NCI-H146 treated with DMSO at 0.1 percent for 48 hours (cell line): ENCODE measurements at regions not wholly inside any gene's neighbourhood (a gene's known extent, or its start where the extent isn't known, plus 50 kb on each side); places are given as distances from the start of the nearest gene placed in this dataset.
"Not testable (repeated sequence)": the region's sequence is repeated elsewhere in the genome, so short reads cannot be mapped to it uniquely, and the experiment has no call there.

ENCODE experiments used
- DNase-seq: peaks from one replicate; lab custom pipeline; 2025; ENCODE audit not compliant: unreplicated experiment; lab: John Stamatoyannopoulos, UW

DNA sequence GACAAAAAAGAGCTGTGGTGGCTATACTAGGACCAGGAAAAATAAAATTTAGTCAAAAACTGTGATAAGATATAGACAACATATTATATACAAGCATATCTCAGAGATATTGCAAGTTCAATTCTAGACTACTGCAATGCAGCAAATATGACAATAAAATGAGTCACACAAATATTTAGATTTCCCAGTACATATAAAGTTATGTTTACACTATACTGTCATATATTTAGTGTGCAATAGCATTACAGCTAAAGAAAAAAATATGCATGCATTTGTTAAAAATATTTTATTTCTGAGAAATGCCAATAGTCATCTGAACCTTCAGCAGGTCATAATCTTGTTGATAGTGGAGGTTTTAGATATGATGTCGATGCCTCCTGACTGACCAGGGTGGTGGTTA is 72.1 kb downstream of the AKR1C4 start:
- no peak for DNase-seq

DNA sequence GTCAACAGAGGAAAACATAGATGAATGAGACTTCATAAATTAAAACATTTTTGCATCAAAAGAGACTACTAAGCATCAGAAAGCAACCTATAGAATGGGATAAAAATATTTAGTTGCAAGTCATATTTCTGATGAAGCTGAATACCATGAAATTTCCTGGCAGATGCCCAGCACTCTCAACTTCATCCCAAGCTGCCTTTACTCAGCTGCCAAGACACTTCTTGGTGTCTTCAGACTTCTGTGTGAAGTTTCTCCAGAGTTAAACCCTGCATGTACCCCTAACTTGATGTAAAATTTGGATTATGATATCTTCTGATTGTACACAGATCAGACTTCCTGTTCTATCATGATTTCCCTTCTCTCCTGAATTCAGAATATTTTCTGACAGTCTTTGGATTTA is 73.2 kb downstream of the AKR1C4 start:
- DNase-seq = no peak

DNA sequence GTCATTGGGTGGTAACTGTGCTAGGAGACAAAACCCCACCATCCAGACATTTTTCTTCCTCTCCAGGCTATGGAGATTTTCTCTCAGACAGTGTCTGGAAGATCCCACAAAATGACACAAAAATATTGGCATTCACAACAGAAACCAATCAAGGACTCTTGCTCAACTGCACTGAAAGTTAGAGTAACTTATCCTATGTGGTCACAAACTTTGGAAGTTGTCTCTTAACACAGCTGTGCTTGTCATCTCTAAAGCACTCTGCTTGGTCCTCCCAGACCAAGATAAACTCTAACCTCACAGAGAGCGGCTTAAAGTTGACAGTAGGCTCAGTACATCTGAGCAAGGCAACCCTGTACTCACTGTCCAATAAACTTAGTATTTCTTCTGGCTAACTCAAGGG is 74.9 kb downstream of the AKR1C4 start:
- no peak for DNase-seq

DNA sequence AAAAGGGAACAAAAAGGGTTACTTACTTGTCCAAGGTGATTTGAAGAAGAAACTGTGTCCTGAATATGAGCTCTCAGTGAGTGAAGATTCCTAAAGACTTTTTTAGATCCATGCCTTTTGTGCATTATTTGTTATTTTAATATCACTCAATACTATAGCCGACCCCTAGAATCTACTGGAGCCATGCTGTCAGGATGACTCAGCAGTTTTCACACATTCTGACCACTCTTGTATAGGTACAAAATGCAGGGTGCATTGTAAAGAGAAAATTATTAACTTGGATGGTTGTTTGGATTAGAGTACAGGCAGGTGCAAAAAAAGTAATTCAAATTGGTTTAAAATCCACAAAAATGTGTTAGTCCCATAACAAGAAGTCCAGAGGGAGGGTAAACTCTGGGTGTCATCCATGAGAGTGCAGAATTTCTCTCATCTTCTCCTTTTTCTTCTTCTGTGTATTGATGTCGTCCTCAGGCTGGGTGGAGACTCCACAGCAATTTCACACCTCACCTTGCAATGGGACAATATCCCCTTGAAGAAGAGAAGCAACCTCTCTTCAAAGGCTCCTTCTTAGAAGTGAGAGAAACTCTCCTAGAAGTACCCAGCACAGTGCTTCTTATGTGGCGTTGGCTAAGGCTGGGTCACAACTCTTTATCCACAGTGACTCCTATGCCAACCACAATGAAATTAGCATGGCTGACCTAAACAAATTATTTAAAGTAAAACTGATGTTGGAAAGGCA is 75.6 kb downstream of the AKR1C4 start:
- DNase-seq = no peak

DNA sequence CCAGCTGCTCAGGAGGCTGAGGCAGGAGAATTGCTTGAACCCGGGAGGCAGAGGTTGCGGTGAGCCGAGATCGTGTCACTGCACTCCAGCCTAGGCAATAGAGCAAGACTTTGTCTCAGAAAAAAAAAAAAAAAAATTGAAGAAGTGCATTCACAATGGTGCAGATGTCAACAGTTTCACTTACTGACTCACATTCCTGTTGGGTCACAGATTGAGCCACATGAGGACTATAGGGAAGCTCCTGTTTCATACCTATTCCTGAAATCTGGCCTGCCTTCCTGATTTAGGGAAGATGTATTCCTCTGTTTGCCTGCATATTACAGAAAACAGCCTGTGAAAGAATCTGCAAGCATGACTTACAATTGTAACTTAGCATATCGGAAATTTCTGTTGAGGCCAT is 78.2 kb downstream of the AKR1C4 start:
- no peak for DNase-seq

DNA sequence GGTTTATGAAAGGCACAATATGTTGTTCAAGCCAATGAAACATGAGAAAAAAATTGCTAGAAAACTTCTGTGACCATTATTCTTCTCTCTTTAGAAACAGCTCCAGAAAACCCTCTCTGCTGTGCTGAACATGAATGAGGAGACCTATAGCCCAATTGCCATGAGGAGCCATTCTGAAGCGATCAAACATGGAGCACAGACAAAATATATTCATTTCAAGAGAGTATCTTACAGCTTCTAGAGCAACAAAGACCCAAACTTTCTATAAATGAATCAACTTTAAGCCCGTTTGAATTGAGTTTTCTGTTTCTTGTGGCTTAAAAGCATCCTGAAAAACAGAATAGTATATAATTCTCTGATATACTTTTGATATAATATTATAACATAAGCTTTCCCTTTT is 83.4 kb upstream of the UCN3 start:
- no peak for DNase-seq

DNA sequence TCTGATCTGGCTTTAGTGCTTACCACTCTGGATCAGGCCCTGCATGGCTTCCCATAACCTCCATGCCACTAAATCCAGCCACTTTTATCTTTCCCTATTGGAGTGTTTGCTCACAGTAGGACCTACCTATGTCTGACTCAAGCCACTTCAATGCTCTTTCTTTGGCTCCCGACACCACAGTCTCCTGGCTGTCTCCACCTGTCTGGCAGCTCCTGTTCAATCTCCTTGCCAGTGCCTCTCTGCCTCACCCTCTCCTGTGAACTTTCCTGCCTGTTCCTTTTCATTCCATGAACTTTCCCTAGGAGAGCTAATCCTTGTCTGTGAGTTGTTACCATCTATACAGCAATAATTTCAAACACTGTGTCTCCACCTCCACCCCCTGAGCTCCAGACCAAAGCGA is 82.6 kb upstream of the UCN3 start:
- no peak for DNase-seq

DNA sequence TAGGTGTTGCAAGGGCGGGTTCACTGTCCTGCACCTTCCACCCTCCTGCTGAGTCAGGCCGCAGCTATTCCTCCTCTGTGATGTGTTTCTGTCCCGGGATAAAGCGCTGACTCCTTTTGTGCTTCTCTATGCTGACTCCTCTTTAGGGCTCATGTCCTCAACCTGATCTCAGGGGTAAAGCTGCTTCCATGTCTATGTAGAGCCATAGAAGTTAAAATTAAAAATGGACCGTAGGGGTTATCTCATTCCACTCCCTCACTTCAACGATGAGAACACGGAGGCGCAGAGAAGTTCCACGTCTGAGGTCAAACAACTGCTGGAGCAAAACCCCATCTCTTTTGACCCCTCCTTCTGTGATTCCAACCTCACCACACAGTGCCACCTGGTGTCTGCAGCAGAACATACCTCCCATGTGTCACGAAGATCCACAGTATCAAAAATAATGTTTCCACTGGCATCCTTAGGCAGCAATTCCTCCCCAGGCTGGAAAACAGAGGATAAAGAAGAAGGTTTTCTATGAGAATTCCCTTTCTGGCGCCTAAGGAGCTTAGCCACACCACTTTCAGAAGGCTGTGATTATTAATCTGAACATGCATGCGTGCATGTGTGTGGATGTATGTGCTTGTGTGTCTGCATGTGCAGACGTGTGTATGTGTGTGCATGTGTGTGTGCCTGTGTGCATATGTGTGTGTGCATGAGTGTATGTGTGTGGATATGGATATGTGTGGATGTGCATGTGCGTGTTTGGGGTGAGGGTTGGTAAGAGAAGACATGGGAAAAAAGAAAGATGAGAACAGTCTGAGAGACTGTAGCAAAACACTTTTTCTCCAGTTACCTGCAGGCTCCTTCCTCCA is 81.2 kb upstream of the UCN3 start:
- peak; percentile 77 for DNase-seq

DNA sequence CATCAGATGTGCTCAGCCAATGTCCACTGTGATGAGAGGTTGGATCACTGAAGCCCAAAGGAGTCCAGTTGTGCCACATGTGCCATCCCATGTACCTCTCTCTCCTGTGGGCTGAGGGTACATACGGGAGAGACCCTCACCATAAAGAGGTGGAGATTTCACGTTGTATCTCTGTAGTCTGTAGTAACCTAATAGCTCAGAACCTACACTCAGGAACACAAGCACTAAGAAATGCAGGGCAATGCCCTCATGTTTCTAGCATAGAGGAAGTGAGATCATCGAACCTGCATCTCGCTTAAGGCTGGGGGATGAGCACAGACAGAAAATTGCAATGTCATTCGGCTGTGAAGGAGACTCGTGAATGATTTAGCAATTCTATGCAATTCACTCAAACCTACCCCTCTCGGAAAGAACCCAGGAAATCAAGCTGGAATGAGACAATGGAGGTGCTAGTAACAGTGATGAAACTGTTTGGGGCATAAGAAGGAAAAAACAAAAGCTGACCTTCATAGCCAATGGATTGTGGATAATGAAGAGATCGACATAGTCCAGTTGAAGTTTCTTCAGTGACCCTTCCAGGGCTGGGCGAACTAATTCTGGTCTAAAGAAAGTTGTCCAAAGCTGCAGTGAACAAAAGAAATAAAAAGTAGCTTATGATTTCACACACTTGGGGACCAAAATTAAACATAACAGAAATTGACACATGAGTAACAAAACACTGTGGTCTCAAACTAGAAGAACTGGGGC is 80.3 kb upstream of the UCN3 start:
- no peak for DNase-seq

DNA sequence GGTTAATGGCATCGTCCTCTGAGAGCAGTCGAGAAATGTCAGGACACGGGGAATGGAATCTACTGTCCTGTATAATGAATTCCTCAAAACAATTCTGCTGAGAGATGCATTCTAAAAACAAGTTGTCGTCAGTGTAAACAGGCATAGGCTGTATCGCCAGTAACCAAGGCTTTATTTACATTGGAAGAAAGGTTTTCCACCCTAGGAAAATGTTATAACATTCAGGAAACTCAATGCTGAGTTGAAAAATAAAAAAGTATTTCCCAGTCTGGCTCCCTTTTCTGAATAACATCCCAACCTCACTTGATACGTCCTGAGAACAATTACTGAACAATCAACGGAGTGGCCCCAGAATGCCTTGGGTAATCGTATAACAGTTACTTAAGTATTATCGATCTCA is 79.6 kb upstream of the UCN3 start:
- DNase-seq = no peak

DNA sequence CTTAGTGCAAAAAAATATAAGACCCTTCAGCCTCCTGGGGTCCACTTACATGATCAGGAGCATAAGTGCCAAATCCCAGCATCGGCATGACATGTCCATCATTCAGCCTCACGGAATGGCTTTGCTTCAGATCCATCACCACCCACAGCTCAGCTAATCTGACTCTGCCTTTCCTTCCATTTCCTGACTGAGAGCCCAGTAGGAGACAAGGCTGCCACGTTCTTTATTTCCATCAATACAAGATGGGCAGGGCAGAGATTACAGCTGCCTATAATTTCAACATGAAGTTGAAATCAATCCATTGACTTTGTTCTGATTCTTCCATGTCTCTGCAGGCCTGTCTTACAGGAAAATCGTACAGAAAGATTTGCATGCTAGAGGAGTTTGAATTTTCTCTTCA is 76.4 kb upstream of the UCN3 start:
- DNase-seq = no peak

DNA sequence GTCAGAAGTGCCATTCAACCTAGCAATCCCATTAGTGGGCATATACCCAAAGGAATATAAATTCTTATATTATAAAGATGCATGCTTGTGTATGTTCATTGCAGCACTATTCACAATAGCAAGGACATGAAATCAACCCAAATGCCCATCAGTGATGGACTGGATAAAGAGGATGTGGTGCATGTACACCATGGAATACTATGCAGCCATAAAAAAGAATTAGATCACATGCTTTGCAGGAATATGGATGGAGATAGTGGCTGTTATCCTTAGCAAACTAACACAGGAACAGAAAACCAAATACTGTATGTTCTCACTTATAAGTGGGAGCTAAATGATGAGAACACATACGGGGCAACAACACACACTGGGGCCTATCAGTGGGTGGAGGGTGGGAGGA is 75.5 kb upstream of the UCN3 start:
- DNase-seq = not testable (repeated sequence)

DNA sequence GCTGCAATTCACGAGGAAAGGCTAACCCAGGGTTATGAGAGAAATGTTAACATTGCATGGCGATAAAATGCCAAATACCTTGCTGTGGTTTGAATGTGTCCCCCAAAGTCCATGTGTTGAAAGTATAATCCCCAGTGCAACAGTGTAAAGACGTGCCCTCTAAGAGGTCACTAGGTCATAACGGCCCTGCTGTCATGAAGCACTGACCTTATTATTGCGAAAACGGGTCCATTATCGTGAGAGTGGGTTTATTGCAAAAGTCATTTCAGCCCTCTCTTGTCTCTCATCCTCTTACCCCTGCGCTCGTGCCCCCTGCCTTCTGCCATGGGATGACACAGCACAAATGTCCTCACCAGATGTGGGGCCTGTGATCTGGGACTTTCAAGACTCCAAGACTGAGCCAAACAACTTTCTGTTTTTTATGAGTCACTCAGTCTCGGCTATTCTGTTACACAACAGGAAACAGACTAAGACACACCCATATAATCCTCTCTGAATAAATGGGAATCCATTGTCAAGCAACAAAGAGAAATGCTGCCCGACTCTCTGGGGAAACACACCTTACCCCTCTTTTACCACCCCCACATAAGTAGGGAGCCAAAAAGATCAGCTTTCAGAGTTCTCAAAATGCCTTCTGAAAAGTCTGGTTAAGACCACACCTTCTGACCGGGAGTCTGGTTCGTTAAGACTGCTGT is 73.1 kb upstream of the UCN3 start:
- peak; percentile 25 for DNase-seq

DNA sequence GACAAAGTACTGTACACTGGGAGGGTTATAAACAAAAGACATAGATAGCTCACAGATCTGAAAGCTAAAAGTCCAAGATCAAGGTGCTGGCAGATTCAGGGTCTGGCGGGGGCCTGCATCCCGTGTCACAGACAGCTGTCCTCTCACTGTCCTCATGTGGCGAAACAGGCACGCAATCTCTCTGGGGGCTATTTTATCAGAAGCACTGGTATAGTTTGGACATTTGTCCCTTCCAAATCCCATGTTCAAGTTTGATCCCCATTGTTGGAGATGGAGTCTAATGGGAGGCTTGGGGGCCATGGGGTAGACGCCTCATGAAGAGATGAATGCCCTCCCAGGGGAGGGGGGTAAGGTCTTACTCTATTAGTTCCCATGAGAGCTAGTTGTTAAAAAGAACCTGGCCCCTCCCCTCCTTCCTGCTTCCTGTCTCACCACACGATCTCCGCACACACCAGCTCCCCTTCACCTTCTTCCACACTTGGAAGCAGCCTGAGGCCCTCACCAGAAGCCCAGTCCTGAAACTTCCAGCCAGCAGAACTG is 72.5 kb upstream of the UCN3 start:
- no peak for DNase-seq

DNA sequence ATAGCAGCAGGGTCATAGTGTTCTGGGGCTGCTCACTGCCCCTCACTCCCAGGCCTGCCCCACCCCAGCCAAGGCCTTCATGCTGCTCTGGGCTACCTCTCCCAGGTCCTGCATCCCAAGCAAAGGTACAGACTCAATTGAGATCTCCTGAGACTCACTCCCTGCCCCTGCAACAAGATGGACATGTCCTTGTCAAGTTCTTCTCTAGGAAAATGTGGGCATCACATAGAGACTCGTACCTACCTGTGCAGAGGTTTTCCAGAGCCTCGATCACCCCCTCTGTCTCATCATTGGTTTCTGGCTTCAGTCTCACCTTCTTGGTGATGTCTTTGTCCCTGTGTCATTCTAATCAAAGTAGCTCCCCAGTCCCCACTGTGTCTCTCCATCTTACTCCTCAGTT is 71.8 kb upstream of the UCN3 start:
- not testable (repeated sequence) for DNase-seq

DNA sequence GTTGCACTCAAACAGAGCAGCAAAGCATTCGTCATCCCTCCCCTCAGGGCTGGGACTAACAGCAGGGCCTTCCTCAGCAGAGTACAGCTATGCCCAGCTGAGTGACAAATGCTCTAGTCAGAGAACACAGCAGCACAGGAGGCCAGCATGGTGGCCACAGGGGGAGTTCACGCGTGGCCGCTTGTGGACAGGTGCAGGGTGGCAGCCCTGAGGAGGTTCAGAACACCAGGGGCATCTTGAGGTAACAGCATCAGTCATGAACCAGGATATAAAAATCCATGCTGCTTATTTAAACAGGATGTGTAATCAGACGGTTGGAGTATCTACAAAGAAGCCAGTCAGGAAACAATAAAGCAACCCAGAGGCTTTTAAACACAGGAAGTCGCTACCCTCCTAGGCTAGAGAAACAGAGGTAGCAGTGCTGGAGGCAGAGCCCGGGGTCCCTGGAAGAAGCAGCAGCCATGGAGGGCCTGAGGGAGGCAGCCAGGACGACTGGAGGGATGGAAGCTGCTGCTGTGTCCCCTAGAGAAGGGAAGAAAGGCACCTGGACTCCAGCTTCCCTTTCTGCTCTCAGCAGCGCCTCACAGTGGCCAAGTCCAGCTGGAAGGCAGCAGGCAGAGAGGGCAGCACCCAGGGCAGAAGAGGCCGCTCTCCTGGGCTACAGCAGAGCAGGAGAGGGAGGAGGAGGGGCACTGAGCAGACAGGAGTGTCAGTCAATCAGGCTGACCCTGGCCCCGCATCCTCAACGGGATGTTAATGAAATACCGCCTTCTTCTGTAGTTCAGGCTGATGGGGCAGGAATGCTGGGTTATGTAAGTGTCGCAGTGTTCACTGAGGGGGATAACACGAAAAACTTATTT is 70.8 kb upstream of the UCN3 start:
- DNase-seq = peak; percentile 95

DNA sequence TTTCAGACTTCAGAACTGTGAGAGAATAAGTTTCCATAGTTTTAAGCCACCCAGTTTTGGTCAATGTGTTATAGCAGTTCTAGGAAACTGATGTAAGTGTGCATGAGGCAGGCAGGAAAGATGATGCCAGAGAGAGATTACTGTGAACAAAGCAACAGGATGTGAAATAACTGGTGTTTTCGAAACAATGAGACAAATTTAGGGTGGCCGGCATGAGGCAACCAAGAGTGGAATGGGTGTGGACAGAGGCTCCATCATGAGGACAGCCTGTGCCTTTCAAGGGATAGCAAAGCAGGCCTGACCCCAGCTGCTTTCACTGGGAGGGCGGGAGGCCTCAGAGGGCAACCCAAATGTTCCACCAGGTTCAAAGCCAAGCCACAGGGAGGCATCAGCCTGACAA is 67.3 kb upstream of the UCN3 start:
- DNase-seq = no peak

DNA sequence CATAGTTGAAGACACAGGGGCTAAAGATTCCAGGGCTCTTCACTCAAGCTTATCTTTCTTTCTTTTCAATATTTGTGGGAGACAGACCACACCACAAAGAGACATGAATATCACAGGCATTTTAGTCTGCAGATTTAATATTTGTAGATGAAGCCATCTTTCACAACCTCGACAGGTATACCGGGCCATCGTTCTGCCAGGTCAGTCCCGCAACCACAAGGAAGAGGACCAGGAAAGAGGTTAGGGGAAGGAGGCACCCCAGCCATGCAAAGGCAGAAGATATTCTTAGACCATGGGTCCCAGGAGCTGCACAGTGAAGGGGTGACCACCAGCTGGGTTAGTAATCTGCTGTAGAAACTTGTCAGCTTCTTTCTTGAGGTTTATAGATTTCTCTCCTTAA is 66.8 kb upstream of the UCN3 start:
- no peak for DNase-seq

DNA sequence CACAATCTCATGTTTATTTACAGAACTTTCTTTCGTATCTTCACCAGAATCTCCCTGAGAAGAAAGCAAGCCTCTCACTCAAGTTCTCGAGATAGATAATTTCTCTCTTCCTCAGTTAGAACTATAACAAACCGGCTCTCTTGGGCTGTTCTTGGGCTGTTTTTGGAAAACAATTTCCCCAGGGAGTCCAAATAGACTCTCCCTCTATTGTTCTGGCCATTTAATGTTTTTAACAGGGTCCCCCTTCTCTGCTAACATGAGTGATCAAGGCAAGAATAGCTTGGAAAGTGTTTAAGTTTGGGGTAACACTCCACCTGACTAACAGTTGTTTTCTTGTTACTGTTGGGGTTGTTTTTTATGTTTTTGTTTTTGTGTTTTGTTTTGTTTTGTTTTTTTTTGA is 64.8 kb upstream of the UCN3 start:
- DNase-seq = no peak

DNA sequence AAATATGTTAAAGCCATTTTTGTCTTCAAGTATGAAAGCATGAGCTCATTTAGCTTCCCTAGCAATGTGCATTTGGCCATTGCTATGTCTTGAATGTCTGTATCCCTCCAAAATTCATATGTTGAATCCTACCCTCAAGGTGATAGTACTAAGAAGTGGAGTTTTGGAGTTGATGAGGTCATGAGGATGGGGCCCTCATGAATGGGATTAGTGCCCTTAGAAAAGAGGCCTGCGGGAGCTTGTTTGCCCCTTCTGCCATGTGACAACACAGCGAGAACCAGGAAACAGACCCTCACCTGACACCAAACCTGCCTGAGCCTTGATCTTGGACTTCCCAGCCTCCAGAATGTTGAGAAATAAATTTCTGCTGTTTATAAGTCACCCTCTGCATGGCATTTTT is 61.3 kb upstream of the UCN3 start:
- DNase-seq = no peak
